GM23338 (cell line): ENCODE measurements at regions not wholly inside any gene's neighbourhood (a gene's known extent, or its start where the extent isn't known, plus 50 kb on each side); places are given as distances from the start of the nearest gene placed in this dataset.

Experiments
- ATAC-seq: fragments of 200-7000 bp; cut with Tn5 transposase; 3 replicates; pipeline ENCODE4 v1.9.1; 2020
- DNase-seq: peaks from one replicate; pipeline ENCODE4 v3.0.0-alpha.2; 2015; ENCODE audit warnings: low spot score
- H2AFZ ChIP-seq: fragments of 200-600 bp; sonication (generic); 2 replicates; pipeline ENCODE4 v1.8.0; 2016; ENCODE audit warnings: antibody characterized with exemption, mild to moderate bottlenecking, moderate library complexity
- H3F3A ChIP-seq: fragments of 200-600 bp; sonication (generic); replicated peaks from 2 replicates; pipeline ENCODE4 v1.8.0; 2017; ENCODE audit warnings: antibody characterized with exemption, mixed run types, low read depth
- H3K27ac ChIP-seq: fragments of 200-600 bp; sonication (generic); 2 replicates; pipeline ENCODE4 v1.6.1; 2016; ENCODE audit warnings: low read depth
- H3K27me3 ChIP-seq: fragments of 200-600 bp; sonication (generic); 2 replicates; pipeline ENCODE4 v1.8.0; 2016; ENCODE audit warnings: mild to moderate bottlenecking, mixed run types, moderate library complexity; ENCODE audit not compliant: insufficient read depth
- H3K36me3 ChIP-seq: fragments of 200-600 bp; sonication (generic); 2 replicates; pipeline ENCODE4 v1.8.0; 2016; ENCODE audit warnings: mild to moderate bottlenecking; ENCODE audit not compliant: insufficient read depth
- H3K4me1 ChIP-seq: fragments of 200-600 bp; sonication (generic); 2 replicates; pipeline ENCODE4 v1.8.0; 2016; ENCODE audit warnings: mild to moderate bottlenecking, moderate library complexity; ENCODE audit not compliant: insufficient read depth
- H3K4me2 ChIP-seq: fragments of 200-600 bp; sonication (generic); 2 replicates; pipeline ENCODE4 v1.7.1; 2017; ENCODE audit warnings: mixed run types
- H3K4me3 ChIP-seq: fragments of 200-600 bp; sonication (generic); 2 replicates; pipeline ENCODE4 v1.6.1; 2016; ENCODE audit warnings: mixed run types
- H3K79me2 ChIP-seq: fragments of 200-600 bp; sonication (generic); replicated peaks from 2 replicates; pipeline ENCODE4 v1.8.0; 2017; ENCODE audit warnings: mild to moderate bottlenecking; ENCODE audit not compliant: insufficient read depth
- H3K9me2 ChIP-seq: fragments of 200-600 bp; sonication (generic); 2 replicates; pipeline ENCODE4 v1.8.0; 2017; ENCODE audit not compliant: insufficient read depth
- H4K20me1 ChIP-seq: fragments of 200-600 bp; sonication (generic); replicated peaks from 2 replicates; pipeline ENCODE4 v1.8.0; 2017; ENCODE audit warnings: mild to moderate bottlenecking; ENCODE audit not compliant: insufficient read depth
- H3K27ac Mint-ChIP-seq: 2 replicates; pipeline ENCODE4 v1.8.0; 2020; ENCODE audit warnings: inconsistent platforms, mild to moderate bottlenecking, moderate library complexity, mixed read lengths
- H3K27me3 Mint-ChIP-seq: 3 replicates; pipeline ENCODE4 v1.8.0; 2022; ENCODE audit warnings: low read depth, mild to moderate bottlenecking, moderate library complexity, mixed read lengths, inconsistent platforms; ENCODE audit not compliant: insufficient read depth, poor library complexity
- H3K36me3 Mint-ChIP-seq: 3 replicates; pipeline ENCODE4 v1.8.0; 2021; ENCODE audit warnings: low read depth, mild to moderate bottlenecking, inconsistent platforms, moderate library complexity, mixed read lengths
- H3K4me1 Mint-ChIP-seq: 3 replicates; pipeline ENCODE4 v1.8.0; 2020; ENCODE audit warnings: mild to moderate bottlenecking, inconsistent platforms, mixed read lengths
- H3K4me3 Mint-ChIP-seq: 3 replicates; pipeline ENCODE4 v1.8.0; 2021; ENCODE audit warnings: moderate library complexity, mild to moderate bottlenecking, inconsistent platforms, mixed read lengths
- H3K9me3 Mint-ChIP-seq: 3 replicates; pipeline ENCODE4 v1.8.0; 2020; ENCODE audit warnings: moderate library complexity, mild to moderate bottlenecking, inconsistent platforms, mixed read lengths
- CREB1 ChIP-seq: fragments of 250-450 bp; sonication (Bioruptor Pico); IDR thresholded peaks from 2 replicates; pipeline ENCODE4 v1.5.0; 2020; ENCODE audit warnings: low read depth, mild to moderate bottlenecking, moderate library complexity
- CTCF ChIP-seq, 2 experiments: fragments of 200-600 bp in 1 of 2; sonication (generic) in 1 of 2; conservative IDR thresholded peaks; 2 replicates each; pipeline versions ENCODE4 v1.5.1 to v1.6.1; 2016 to 2017; ENCODE audit warnings: antibody characterized with exemption in 2 of 2, low read depth in 2 of 2, mild to moderate bottlenecking in 2 of 2, moderate library complexity in 1 of 2
- EZH2 ChIP-seq: fragments of 200-600 bp; sonication (generic); IDR thresholded peaks from one replicate; pipeline ENCODE4 v1.8.0; 2017; ENCODE audit warnings: antibody characterized with exemption, mild to moderate bottlenecking, low read depth; ENCODE audit not compliant: unreplicated experiment
- EZH2phosphoT487 ChIP-seq: fragments of 200-600 bp; sonication (generic); IDR thresholded peaks from one replicate; pipeline ENCODE4 v1.8.1; 2018; ENCODE audit warnings: antibody characterized with exemption; ENCODE audit not compliant: unreplicated experiment
- JUNB ChIP-seq: IDR thresholded peaks from one replicate; pipeline ENCODE4 v1.6.1; 2016; ENCODE audit warnings: antibody characterized with exemption; ENCODE audit not compliant: unreplicated experiment
- NANOG ChIP-seq: IDR thresholded peaks from 2 replicates; pipeline ENCODE4 v1.6.1; 2016; ENCODE audit warnings: antibody characterized with exemption, borderline replicate concordance
- POLR2AphosphoS5 ChIP-seq: IDR thresholded peaks from 2 replicates; pipeline ENCODE4 v1.6.1; 2016; ENCODE audit warnings: antibody characterized with exemption, low read depth
- STAT1 ChIP-seq: IDR thresholded peaks from one replicate; pipeline ENCODE4 v1.6.1; 2016; ENCODE audit warnings: antibody characterized with exemption; ENCODE audit not compliant: unreplicated experiment
- ZNF114 ChIP-seq: fragments of 250-450 bp; sonication (Bioruptor Pico); IDR thresholded peaks from 2 replicates; pipeline ENCODE4 v1.5.0; 2020; ENCODE audit warnings: mild to moderate bottlenecking, moderate library complexity
- ZNF331 ChIP-seq: fragments of 250-450 bp; sonication (Bioruptor Pico); IDR thresholded peaks from 2 replicates; pipeline ENCODE4 v1.5.0; 2020; ENCODE audit warnings: low read depth, mild to moderate bottlenecking, moderate library complexity
- ZNF462 ChIP-seq: fragments of 250-450 bp; sonication (Bioruptor Pico); IDR thresholded peaks from 2 replicates; pipeline ENCODE4 v1.5.0; 2020; ENCODE audit warnings: mild to moderate bottlenecking, moderate library complexity
- TF ChIP-seq, protein P1 (sequence below): IDR thresholded peaks from one replicate; pipeline ENCODE4 v1.6.1; 2018; ENCODE audit warnings: antibody characterized with exemption; ENCODE audit not compliant: unreplicated experiment
- TF ChIP-seq, protein P2 (sequence below): IDR thresholded peaks from 2 replicates; pipeline ENCODE4 v1.6.1; 2016; ENCODE audit warnings: antibody characterized with exemption

GRCh38 chr1:177650947-177651346 lies 318.9 kb downstream of the SEC16B start (continued):
- TF ChIP-seq ZNF114 (no peak), EZH2 (no peak), JUNB (no peak), STAT1 (no peak), EZH2phosphoT487 (no peak)

DNA sequence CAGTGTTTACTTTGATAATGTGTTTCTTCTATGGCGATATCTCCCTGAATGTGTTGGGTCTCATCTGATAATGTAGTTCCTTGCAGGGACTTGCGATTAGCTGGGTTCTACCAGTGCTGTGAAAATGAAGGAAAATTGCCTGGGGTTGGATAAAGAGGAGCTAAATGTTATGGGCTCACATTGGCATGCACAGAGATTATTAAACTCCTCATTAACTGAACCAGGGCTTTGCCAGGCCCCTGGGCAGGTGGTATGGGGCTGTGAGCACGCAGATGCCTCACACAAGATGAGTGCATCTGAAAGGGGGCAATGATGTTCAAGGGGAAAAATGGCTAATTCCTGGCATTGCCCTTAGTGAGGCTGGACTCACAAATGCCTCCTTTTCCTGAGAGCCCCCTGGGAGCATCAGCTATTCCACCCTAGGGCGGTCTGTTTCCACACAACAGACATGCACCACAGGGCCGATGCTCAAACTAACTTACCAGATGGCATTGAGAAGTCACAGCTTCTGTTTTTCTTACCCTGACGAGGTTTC lies 321.1 kb downstream of the SEC16B start:
- no peak overlapping the region for H3K27ac Mint-ChIP-seq
- no peaks in the 10 kb centered on the region for H3K27me3 Mint-ChIP-seq
- H3K27me3 ChIP-seq = no peaks in the 10 kb centered on the region
- H3K4me2 ChIP-seq = no peak overlapping the region
- H2AFZ ChIP-seq = no peak overlapping the region
- no peaks in the 10 kb centered on the region for H3K36me3 Mint-ChIP-seq
- H3K27ac ChIP-seq = no peak overlapping the region
- H3K4me1 ChIP-seq = peaks cover 6% of the 10 kb centered on the region; the same call in 1 of the 2 replicates
- H3K9me2 ChIP-seq = peaks cover 11% of the 10 kb centered on the region
- no peak for TF ChIP-seq ZNF462 (CRISPR knock-in tag)
- TF ChIP-seq, protein P1, sequence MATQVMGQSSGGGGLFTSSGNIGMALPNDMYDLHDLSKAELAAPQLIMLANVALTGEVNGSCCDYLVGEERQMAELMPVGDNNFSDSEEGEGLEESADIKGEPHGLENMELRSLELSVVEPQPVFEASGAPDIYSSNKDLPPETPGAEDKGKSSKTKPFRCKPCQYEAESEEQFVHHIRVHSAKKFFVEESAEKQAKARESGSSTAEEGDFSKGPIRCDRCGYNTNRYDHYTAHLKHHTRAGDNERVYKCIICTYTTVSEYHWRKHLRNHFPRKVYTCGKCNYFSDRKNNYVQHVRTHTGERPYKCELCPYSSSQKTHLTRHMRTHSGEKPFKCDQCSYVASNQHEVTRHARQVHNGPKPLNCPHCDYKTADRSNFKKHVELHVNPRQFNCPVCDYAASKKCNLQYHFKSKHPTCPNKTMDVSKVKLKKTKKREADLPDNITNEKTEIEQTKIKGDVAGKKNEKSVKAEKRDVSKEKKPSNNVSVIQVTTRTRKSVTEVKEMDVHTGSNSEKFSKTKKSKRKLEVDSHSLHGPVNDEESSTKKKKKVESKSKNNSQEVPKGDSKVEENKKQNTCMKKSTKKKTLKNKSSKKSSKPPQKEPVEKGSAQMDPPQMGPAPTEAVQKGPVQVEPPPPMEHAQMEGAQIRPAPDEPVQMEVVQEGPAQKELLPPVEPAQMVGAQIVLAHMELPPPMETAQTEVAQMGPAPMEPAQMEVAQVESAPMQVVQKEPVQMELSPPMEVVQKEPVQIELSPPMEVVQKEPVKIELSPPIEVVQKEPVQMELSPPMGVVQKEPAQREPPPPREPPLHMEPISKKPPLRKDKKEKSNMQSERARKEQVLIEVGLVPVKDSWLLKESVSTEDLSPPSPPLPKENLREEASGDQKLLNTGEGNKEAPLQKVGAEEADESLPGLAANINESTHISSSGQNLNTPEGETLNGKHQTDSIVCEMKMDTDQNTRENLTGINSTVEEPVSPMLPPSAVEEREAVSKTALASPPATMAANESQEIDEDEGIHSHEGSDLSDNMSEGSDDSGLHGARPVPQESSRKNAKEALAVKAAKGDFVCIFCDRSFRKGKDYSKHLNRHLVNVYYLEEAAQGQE = no peak
- TF ChIP-seq, protein P2, sequence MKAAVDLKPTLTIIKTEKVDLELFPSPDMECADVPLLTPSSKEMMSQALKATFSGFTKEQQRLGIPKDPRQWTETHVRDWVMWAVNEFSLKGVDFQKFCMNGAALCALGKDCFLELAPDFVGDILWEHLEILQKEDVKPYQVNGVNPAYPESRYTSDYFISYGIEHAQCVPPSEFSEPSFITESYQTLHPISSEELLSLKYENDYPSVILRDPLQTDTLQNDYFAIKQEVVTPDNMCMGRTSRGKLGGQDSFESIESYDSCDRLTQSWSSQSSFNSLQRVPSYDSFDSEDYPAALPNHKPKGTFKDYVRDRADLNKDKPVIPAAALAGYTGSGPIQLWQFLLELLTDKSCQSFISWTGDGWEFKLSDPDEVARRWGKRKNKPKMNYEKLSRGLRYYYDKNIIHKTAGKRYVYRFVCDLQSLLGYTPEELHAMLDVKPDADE = no peak
- TF ChIP-seq EZH2phosphoT487 = no peak
- TF ChIP-seq ZNF331 (CRISPR knock-in tag) = no peak
- no peak for TF ChIP-seq JUNB
- TF ChIP-seq POLR2AphosphoS5 = no peak
- no peak for TF ChIP-seq ZNF114
- no peak for TF ChIP-seq NANOG
- no peak for TF ChIP-seq STAT1
- TF ChIP-seq CREB1 (CRISPR knock-in tag) = no peak
- no peak for TF ChIP-seq CTCF (conservative IDR thresholded peaks at IDR 0.05; ENCODE audit: low read depth in 2 of 2)
- no peak for TF ChIP-seq EZH2
- no peaks in the 10 kb centered on the region for H4K20me1 ChIP-seq
- no peak for DNase-seq
- H3K9me3 Mint-ChIP-seq = no peaks in the 10 kb centered on the region; the same call in 2 of the 3 replicates
- no peak overlapping the region for H3K4me3 ChIP-seq
- H3K4me3 Mint-ChIP-seq = no peak overlapping the region
- no peak for ATAC-seq
- peaks cover 10% of the 10 kb centered on the region for H3K4me1 Mint-ChIP-seq
- no peaks in the 10 kb centered on the region for H3K36me3 ChIP-seq
- H3F3A ChIP-seq = no peaks in the 10 kb centered on the region
- no peaks in the 10 kb centered on the region for H3K79me2 ChIP-seq
